GM12892 (cell line): ENCODE measurements at regions not wholly inside any gene's neighbourhood (a gene's known extent, or its start where the extent isn't known, plus 50 kb on each side); places are given as distances from the start of the nearest gene placed in this dataset.
"Not testable (repeated sequence)": the region's sequence is repeated elsewhere in the genome, so short reads cannot be mapped to it uniquely, and the experiment has no call there.

Experiments
- POLR2A ChIP-seq: IDR thresholded peaks from 2 replicates; pipeline ENCODE4 v1.6.1; 2011; ENCODE audit warnings: low read depth, low read length, control low read depth
- POLR2AphosphoS5 ChIP-seq: IDR thresholded peaks from 2 replicates; pipeline ENCODE4 v1.6.1; 2011; ENCODE audit warnings: low read depth, low read length, control low read depth
- TAF1 ChIP-seq: IDR thresholded peaks from 2 replicates; pipeline ENCODE4 v1.6.1; 2011; ENCODE audit warnings: low read depth, mild to moderate bottlenecking, control low read depth, low read length, borderline replicate concordance

- not testable (repeated sequence) for TF ChIP-seq POLR2A, POLR2AphosphoS5, TAF1
Measured at GRCh38 chr11:91988443-91988842, 236.2 kb upstream of the FAT3 start.
